Spleen (tissue), 11 donors: ENCODE measurements at regions not wholly inside any gene's neighbourhood (a gene's known extent, or its start where the extent isn't known, plus 50 kb on each side); places are given as distances from the start of the nearest gene placed in this dataset.

Source experiments
- DNase-seq: peaks from one replicate; pipeline ENCODE4 v3.0.0-alpha.2; 2020
- H3K27ac ChIP-seq, 8 donors: fragments of 200-600 bp; sonication (generic) in 7 of 8; 1 replicate in 4 of 8; 2 replicates in 4 of 8; pipeline versions ENCODE4 v1.5.0 to v1.8.0; 2016 to 2021; ENCODE audit warnings: inconsistent platforms in 4 of 8, mild to moderate bottlenecking in 4 of 8, moderate library complexity in 1 of 8
- H3K27me3 ChIP-seq, 7 donors: fragments of 200-600 bp; sonication (generic) in 6 of 7; replicated peaks in 1 of 7; 1 replicate in 4 of 7; 2 replicates in 3 of 7; pipeline versions ENCODE4 v1.5.0 to v1.8.0; 2016 to 2021; ENCODE audit warnings: inconsistent platforms in 3 of 7, mild to moderate bottlenecking in 1 of 7
- H3K36me3 ChIP-seq, 6 donors: fragments of 200-600 bp; sonication (generic) in 5 of 6; 1 replicate in 4 of 6; 2 replicates in 2 of 6; pipeline versions ENCODE4 v1.5.0 to v1.8.0; 2016 to 2021; ENCODE audit warnings: inconsistent platforms in 2 of 6
- H3K4me1 ChIP-seq, 6 donors: fragments of 200-600 bp; sonication (generic) in 5 of 6; 1 replicate in 3 of 6; 2 replicates in 3 of 6; pipeline versions ENCODE4 v1.5.0 to v1.8.0; 2016 to 2021; ENCODE audit warnings: inconsistent platforms in 3 of 6
- H3K4me3 ChIP-seq, 8 donors: fragments of 200-600 bp; sonication (generic) in 7 of 8; 1 replicate in 4 of 8; 2 replicates in 4 of 8; pipeline versions ENCODE4 v1.5.0 to v1.8.0; 2016 to 2021; ENCODE audit warnings: inconsistent platforms in 4 of 8, mild to moderate bottlenecking in 4 of 8, moderate library complexity in 2 of 8
- H3K9me3 ChIP-seq, 8 donors: fragments of 200-600 bp; sonication (generic) in 7 of 8; 1 replicate in 4 of 8; 2 replicates in 4 of 8; pipeline versions ENCODE4 v1.5.0 to v1.8.0; 2016 to 2021; ENCODE audit warnings: inconsistent platforms in 4 of 8
- CTCF ChIP-seq, 11 experiments: fragments of 200-600 bp in 7 of 11; fragments of 450-650 bp in 4 of 11; sonication (generic) in 4 of 11; IDR thresholded peaks in 8 of 11; conservative IDR thresholded peaks in 3 of 11; 1 replicate in 7 of 11; 2 replicates in 4 of 11; pipeline versions ENCODE4 v1.4.0 to v1.8.0; 2016 to 2021; ENCODE audit warnings: antibody characterized with exemption in 11 of 11, inconsistent platforms in 4 of 11, mild to moderate bottlenecking in 1 of 11
- POLR2A ChIP-seq, 3 donors: fragments of 450-650 bp; IDR thresholded peaks; one replicate each; pipeline ENCODE4 v1.5.1; 2017; ENCODE audit warnings: antibody characterized with exemption in 3 of 3, mild to moderate bottlenecking in 1 of 3
- POLR2AphosphoS5 ChIP-seq, 3 donors: sonication (generic); formaldehyde crosslinking; IDR thresholded peaks; one replicate each; pipeline ENCODE4 v1.5.1; 2017; ENCODE audit warnings: antibody characterized with exemption in 3 of 3
- WGBS, 5 donors: extraction: QIAGEN DNeasy Blood & Tissue Kit in 3 of 5; methylation state at CpG; one replicate each; pipeline versions ENCODE4 v1.1.5 to v1.1.7; 2013 to 2018; 5-methylcytosine and 5-hydroxymethylcytosine counted together
- intact Hi-C: fragments of 100-400 bp; cut with DNase I; formaldehyde crosslinking; loops from one replicate; pipeline ENCODE4 v1.15.0; 2023; ENCODE audit warnings: low total_unique reads
- donor health status: healthy with polysubstance abuse.
- donor health status: DM: no; HTN: no; CAD: no; lungs with moderate emphysema.
- donor health status: DM: no; HTN: no; CAD: no.
- donor health status: Bipolar disorder and iron deficiency.
- donor health status: healthy.
- donor health status: DM: no; HTN: no; CAD: no.
- donor health status: DM: yes; HTN: yes; CAD: no.

- intact Hi-C loops = no loop called here
- TF ChIP-seq POLR2A (IDR thresholded peaks at IDR 0.05) (no peak), POLR2AphosphoS5 (IDR thresholded peaks at IDR 0.05) (no peak), CTCF (IDR thresholded peaks at IDR 0.05 in 8 of 11, conservative IDR thresholded peaks at IDR 0.05 in 3 of 11) (no peak)
- Histone ChIP-seq H3K9me3 (no peaks in the 10 kb centered on the region), H3K36me3 (no peaks in the 10 kb centered on the region), H3K4me3 (no peak overlapping the region), H3K27ac (no peak overlapping the region), H3K4me1 (no peaks in the 10 kb centered on the region), H3K27me3 (peaks cover 0 to 10% (median 0%) of the 10 kb centered on the region in 7 donors)
- DNase-seq = no peak
- WGBS, 5 donors = 72 to 95% (median 83%) methylated on average over 2 of the region's 2 CpGs
Measured at GRCh38 chr7:131895541-131896164, 339.2 kb upstream of the PODXL start.

- Histone ChIP-seq H3K4me3 (no peak overlapping the region), H3K36me3 (no peaks in the 10 kb centered on the region), H3K9me3 (no peaks in the 10 kb centered on the region), H3K4me1 (no peaks in the 10 kb centered on the region), H3K27me3 (peaks cover 0 to 21% (median 0%) of the 10 kb centered on the region in 7 donors), H3K27ac (no peak overlapping the region)
- intact Hi-C loops = no loop called here
- DNase-seq = no peak
- TF ChIP-seq CTCF (IDR thresholded peaks at IDR 0.05 in 8 of 11, conservative IDR thresholded peaks at IDR 0.05 in 3 of 11) = no peak
- TF ChIP-seq POLR2A (IDR thresholded peaks at IDR 0.05) = no peak
- TF ChIP-seq POLR2AphosphoS5 (IDR thresholded peaks at IDR 0.05) = no peak
- WGBS, 5 donors = 84 to 94% (median 91%) methylated on average over 1 of the region's 1 CpG
Measured at GRCh38 chr7:131893631-131894340, 337.4 kb upstream of the PODXL start.

GRCh38 chr7:131890176-131890575, 333.7 kb upstream of the PODXL start:
- H3K9me3 ChIP-seq = peaks cover 0 to 19% (median 11%) of the 10 kb centered on the region in 8 donors
- TF ChIP-seq POLR2AphosphoS5 (IDR thresholded peaks at IDR 0.05) = no peak
- TF ChIP-seq CTCF (IDR thresholded peaks at IDR 0.05 in 8 of 11, conservative IDR thresholded peaks at IDR 0.05 in 3 of 11) = no peak
- no peak for TF ChIP-seq POLR2A (IDR thresholded peaks at IDR 0.05)
- peaks cover 0 to 20% (median 0%) of the 10 kb centered on the region in 7 donors for H3K27me3 ChIP-seq
- H3K27ac ChIP-seq = peak overlapping the region in 1 of 8 donors; percentile 21
- intact Hi-C loops = no loop called here
- no peak for DNase-seq
- no peak overlapping the region for H3K4me3 ChIP-seq
- H3K36me3 ChIP-seq = no peaks in the 10 kb centered on the region
- WGBS, 5 donors = 19 to 32% (median 27%) methylated on average over 5 to 6 of the region's 6 CpGs
- no peaks in the 10 kb centered on the region for H3K4me1 ChIP-seq

GRCh38 chr7:131889572-131890150, 333.2 kb upstream of the PODXL start:
- Histone ChIP-seq H3K4me1 (no peaks in the 10 kb centered on the region), H3K36me3 (no peaks in the 10 kb centered on the region), H3K9me3 (peaks cover 0 to 24% (median 17%) of the 10 kb centered on the region in 8 donors), H3K27me3 (peaks cover 0 to 20% (median 0%) of the 10 kb centered on the region in 7 donors), H3K4me3 (no peak overlapping the region), H3K27ac (peak overlapping the region in 1 of 8 donors; percentile 21)
- no peak for DNase-seq
- intact Hi-C loops = no loop called here
- 65 to 91% (median 84%) methylated on average over 4 of the region's 4 CpGs for WGBS, 5 donors
- TF ChIP-seq POLR2AphosphoS5 (IDR thresholded peaks at IDR 0.05) (no peak), CTCF (IDR thresholded peaks at IDR 0.05 in 8 of 11, conservative IDR thresholded peaks at IDR 0.05 in 3 of 11) (no peak), POLR2A (IDR thresholded peaks at IDR 0.05) (no peak)
